ENCODE measurements at regions not wholly inside any gene's neighbourhood (a gene's known extent, or its start where the extent isn't known, plus 50 kb on each side); places are given as distances from the start of the nearest gene placed in this dataset.

DNA sequence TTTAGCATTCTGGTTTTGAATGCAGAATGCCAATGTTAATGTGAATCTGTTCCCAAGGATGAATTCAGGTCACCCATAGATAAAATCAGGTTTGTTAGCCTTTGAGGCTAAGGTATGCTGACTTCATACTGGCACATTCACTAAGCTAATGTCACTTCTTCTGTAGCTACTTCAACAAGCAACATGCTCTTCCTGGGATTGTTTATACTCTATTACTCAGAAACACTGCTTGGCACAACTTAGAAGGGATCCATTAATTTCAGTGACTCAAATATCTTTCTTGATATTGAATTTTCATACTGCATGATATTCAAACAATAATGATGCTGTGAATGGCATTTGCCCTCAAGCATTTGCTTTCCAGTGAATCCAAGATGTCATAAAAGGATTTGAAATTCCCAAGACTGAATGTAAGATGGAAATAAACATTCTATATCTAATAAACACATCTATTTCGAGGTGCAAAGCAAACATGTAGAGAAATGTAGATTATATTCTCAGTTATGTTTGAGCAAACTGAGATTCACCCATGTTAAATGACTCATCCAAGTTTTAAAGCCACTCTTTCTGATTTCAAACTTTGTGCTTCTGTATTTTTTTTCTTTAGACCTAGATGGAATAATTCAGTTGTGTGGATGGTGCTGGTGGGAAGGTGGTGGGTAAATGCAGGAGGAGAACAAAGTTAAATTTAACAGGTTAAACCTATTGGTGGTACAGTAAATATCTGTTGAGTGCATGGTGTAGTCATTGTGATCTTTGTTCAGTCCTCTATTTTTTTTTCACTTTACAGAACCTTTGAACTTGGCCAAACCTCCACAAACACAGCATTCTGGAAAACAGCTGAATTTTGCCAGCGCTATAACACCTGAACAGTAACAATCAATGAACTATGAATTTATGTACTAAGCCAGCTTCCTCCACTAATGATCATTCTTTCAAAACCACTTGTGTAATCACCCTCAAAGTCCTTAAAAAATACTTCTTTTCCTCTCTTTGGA, 162.1 kb upstream of the XIRP2 start:
- TF ChIP-seq, protein P1, sequence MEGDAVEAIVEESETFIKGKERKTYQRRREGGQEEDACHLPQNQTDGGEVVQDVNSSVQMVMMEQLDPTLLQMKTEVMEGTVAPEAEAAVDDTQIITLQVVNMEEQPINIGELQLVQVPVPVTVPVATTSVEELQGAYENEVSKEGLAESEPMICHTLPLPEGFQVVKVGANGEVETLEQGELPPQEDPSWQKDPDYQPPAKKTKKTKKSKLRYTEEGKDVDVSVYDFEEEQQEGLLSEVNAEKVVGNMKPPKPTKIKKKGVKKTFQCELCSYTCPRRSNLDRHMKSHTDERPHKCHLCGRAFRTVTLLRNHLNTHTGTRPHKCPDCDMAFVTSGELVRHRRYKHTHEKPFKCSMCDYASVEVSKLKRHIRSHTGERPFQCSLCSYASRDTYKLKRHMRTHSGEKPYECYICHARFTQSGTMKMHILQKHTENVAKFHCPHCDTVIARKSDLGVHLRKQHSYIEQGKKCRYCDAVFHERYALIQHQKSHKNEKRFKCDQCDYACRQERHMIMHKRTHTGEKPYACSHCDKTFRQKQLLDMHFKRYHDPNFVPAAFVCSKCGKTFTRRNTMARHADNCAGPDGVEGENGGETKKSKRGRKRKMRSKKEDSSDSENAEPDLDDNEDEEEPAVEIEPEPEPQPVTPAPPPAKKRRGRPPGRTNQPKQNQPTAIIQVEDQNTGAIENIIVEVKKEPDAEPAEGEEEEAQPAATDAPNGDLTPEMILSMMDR (IDR thresholded peaks at IDR 0.05; ENCODE audit: insufficient read depth, low read length): no peak
- TF ChIP-seq POLR2AphosphoS5 (IDR thresholded peaks at IDR 0.05; ENCODE audit: low read depth) (no peak), GABPA (IDR thresholded peaks at IDR 0.05; ENCODE audit: low read depth) (no peak), SPI1 (IDR thresholded peaks at IDR 0.05; ENCODE audit: borderline replicate concordance, low read depth) (no peak)
- TF ChIP-seq, protein P2, sequence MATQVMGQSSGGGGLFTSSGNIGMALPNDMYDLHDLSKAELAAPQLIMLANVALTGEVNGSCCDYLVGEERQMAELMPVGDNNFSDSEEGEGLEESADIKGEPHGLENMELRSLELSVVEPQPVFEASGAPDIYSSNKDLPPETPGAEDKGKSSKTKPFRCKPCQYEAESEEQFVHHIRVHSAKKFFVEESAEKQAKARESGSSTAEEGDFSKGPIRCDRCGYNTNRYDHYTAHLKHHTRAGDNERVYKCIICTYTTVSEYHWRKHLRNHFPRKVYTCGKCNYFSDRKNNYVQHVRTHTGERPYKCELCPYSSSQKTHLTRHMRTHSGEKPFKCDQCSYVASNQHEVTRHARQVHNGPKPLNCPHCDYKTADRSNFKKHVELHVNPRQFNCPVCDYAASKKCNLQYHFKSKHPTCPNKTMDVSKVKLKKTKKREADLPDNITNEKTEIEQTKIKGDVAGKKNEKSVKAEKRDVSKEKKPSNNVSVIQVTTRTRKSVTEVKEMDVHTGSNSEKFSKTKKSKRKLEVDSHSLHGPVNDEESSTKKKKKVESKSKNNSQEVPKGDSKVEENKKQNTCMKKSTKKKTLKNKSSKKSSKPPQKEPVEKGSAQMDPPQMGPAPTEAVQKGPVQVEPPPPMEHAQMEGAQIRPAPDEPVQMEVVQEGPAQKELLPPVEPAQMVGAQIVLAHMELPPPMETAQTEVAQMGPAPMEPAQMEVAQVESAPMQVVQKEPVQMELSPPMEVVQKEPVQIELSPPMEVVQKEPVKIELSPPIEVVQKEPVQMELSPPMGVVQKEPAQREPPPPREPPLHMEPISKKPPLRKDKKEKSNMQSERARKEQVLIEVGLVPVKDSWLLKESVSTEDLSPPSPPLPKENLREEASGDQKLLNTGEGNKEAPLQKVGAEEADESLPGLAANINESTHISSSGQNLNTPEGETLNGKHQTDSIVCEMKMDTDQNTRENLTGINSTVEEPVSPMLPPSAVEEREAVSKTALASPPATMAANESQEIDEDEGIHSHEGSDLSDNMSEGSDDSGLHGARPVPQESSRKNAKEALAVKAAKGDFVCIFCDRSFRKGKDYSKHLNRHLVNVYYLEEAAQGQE (IDR thresholded peaks at IDR 0.05; ENCODE audit: insufficient replicate concordance, low read depth): no peak

Measured in HL-60 (cell line).